OCI-M1 (cell line): ENCODE measurements at regions not wholly inside any gene's neighbourhood (a gene's known extent, or its start where the extent isn't known, plus 50 kb on each side); places are given as distances from the start of the nearest gene placed in this dataset.
"Not testable (repeated sequence)": the region's sequence is repeated elsewhere in the genome, so short reads cannot be mapped to it uniquely, and the experiment has no call there.

Source experiments
- DNase-seq: peaks from one replicate; lab custom pipeline; 2025; lab: John Stamatoyannopoulos, UW

- no peak for DNase-seq
Measured at GRCh38 chr15:39501366-39502081, 79.4 kb upstream of the THBS1 start.

- no peak for DNase-seq
Measured at GRCh38 chr15:39502082-39502447, 78.8 kb upstream of the THBS1 start.

- DNase-seq = no peak
Measured at GRCh38 chr15:39502611-39503195, 78.2 kb upstream of the THBS1 start.

GRCh38 chr15:39503526-39503925 is 77.4 kb upstream of the THBS1 start:
- no peak for DNase-seq

- DNase-seq = no peak
Measured at GRCh38 chr15:39504808-39505207, 76.1 kb upstream of the THBS1 start.

GRCh38 chr15:39506146-39506545 is 74.7 kb upstream of the THBS1 start:
- DNase-seq = no peak

- no peak for DNase-seq
Measured at GRCh38 chr15:39508536-39508935, 72.3 kb upstream of the THBS1 start.

- no peak for DNase-seq
Measured at GRCh38 chr15:39510001-39510701, 70.7 kb upstream of the THBS1 start.

GRCh38 chr15:39511000-39511915 is 69.6 kb upstream of the THBS1 start:
- no peak for DNase-seq

GRCh38 chr15:39511916-39512260 is 69.0 kb upstream of the THBS1 start:
- no peak for DNase-seq

- DNase-seq = peak; percentile 9
Measured at GRCh38 chr15:39512643-39513042, 68.2 kb upstream of the THBS1 start.

GRCh38 chr15:39513936-39514335 is 66.9 kb upstream of the THBS1 start:
- DNase-seq = no peak

- DNase-seq = no peak
Measured at GRCh38 chr15:39514933-39515332, 65.9 kb upstream of the THBS1 start.

- no peak for DNase-seq
Measured at GRCh38 chr15:39515765-39516164, 65.1 kb upstream of the THBS1 start.

GRCh38 chr15:39517122-39517855 is 63.6 kb upstream of the THBS1 start:
- DNase-seq = peak; percentile 89

- not testable (repeated sequence) for DNase-seq
Measured at GRCh38 chr15:39523968-39524367, 56.9 kb upstream of the THBS1 start.

- DNase-seq = no peak
Measured at GRCh38 chr15:39529457-39529856, 51.4 kb upstream of the THBS1 start.

GRCh38 chr15:39530480-39531342 is 50.2 kb upstream of the THBS1 start:
- DNase-seq = no peak
